HG02763 (cell line): ENCODE measurements at regions not wholly inside any gene's neighbourhood (a gene's known extent, or its start where the extent isn't known, plus 50 kb on each side); places are given as distances from the start of the nearest gene placed in this dataset.
"Not testable (repeated sequence)": the region's sequence is repeated elsewhere in the genome, so short reads cannot be mapped to it uniquely, and the experiment has no call there.

Experiments used
- ATAC-seq: cut with Tn5 transposase; IDR thresholded peaks from one replicate; pipeline ENCODE4 v1.9.1; 2021; ENCODE audit warnings: mild to moderate bottlenecking, moderate library complexity; ENCODE audit not compliant: unreplicated experiment

GRCh38 chr5:117131048-117131679 lies 556.5 kb upstream of the SEMA6A start:
- peak; percentile 99 for ATAC-seq

- ATAC-seq, result no peak
Observed at GRCh38 chr5:117118499-117118898, 543.9 kb upstream of the SEMA6A start.

GRCh38 chr5:117117314-117117713 lies 542.7 kb upstream of the SEMA6A start:
- not testable (repeated sequence) for ATAC-seq

- ATAC-seq, result no peak
Observed at GRCh38 chr5:117110548-117110947, 535.9 kb upstream of the SEMA6A start.

GRCh38 chr5:117107859-117108258 lies 533.2 kb upstream of the SEMA6A start:
- ATAC-seq, result peak; percentile 60

GRCh38 chr5:117103703-117104102 lies 529.1 kb upstream of the SEMA6A start:
- ATAC-seq, result no peak

GRCh38 chr5:117102591-117102990 lies 528.0 kb upstream of the SEMA6A start:
- no peak for ATAC-seq

- ATAC-seq, result no peak
Observed at GRCh38 chr5:117100176-117100575, 525.6 kb upstream of the SEMA6A start.

- no peak for ATAC-seq
Observed at GRCh38 chr5:117098094-117098493, 523.5 kb upstream of the SEMA6A start.

GRCh38 chr5:117095346-117096332 lies 521.0 kb upstream of the SEMA6A start:
- ATAC-seq, result no peak

GRCh38 chr5:117094114-117094815 lies 519.6 kb upstream of the SEMA6A start:
- ATAC-seq, result no peak

GRCh38 chr5:117093653-117094052 lies 519.0 kb upstream of the SEMA6A start:
- ATAC-seq, result no peak

GRCh38 chr5:117089001-117089400 lies 514.4 kb upstream of the SEMA6A start:
- ATAC-seq, result no peak

- no peak for ATAC-seq
Observed at GRCh38 chr5:117088176-117088575, 513.6 kb upstream of the SEMA6A start.

- no peak for ATAC-seq
Observed at GRCh38 chr5:117084067-117084466, 509.4 kb upstream of the SEMA6A start.

GRCh38 chr5:117082977-117083376 lies 508.4 kb upstream of the SEMA6A start:
- no peak for ATAC-seq

- ATAC-seq, result no peak
Observed at GRCh38 chr5:117077142-117077541, 502.5 kb upstream of the SEMA6A start.

GRCh38 chr5:117072439-117072838 lies 497.8 kb upstream of the SEMA6A start:
- ATAC-seq, result no peak

GRCh38 chr5:117065800-117066199 lies 491.2 kb upstream of the SEMA6A start:
- ATAC-seq, result no peak

- no peak for ATAC-seq
Observed at GRCh38 chr5:117065161-117065560, 490.5 kb upstream of the SEMA6A start.

GRCh38 chr5:117060099-117060498 lies 485.5 kb upstream of the SEMA6A start:
- no peak for ATAC-seq
